Heart left ventricle (tissue), 16 donors: ENCODE measurements at regions not wholly inside any gene's neighbourhood (a gene's known extent, or its start where the extent isn't known, plus 50 kb on each side); places are given as distances from the start of the nearest gene placed in this dataset.

Source experiments
- ATAC-seq, 4 donors: fragments of 200-7000 bp; cut with Tn5 transposase; one replicate each; pipeline ENCODE4 v1.9.1; 2020 to 2022; ENCODE audit warnings: moderate library complexity in 4 of 4, mild to moderate bottlenecking in 3 of 4, moderate number of reproducible peaks in 1 of 4
- DNase-seq, 5 donors: peaks; one replicate each; pipeline ENCODE4 v3.0.0-alpha.2; 2020
- H3K27ac ChIP-seq, 12 donors: fragments of 200-600 bp; sonication (generic) in 4 of 12; one replicate each; pipeline versions ENCODE4 v1.5.0 to v1.8.0; 2016 to 2022; ENCODE audit warnings: mild to moderate bottlenecking in 2 of 12
- H3K27me3 ChIP-seq, 9 donors: fragments of 200-600 bp; sonication (generic) in 2 of 9; one replicate each; pipeline versions ENCODE4 v1.5.1 to v1.8.0; 2016 to 2022; ENCODE audit warnings: mild to moderate bottlenecking in 3 of 9
- H3K36me3 ChIP-seq, 9 donors: fragments of 200-600 bp; sonication (generic) in 2 of 9; one replicate each; pipeline versions ENCODE4 v1.5.0 to v1.8.0; 2018 to 2022; ENCODE audit warnings: mild to moderate bottlenecking in 2 of 9
- H3K4me1 ChIP-seq, 12 donors: fragments of 200-600 bp; sonication (generic) in 4 of 12; one replicate each; pipeline versions ENCODE4 v1.5.0 to v1.8.0; 2016 to 2022; ENCODE audit warnings: mild to moderate bottlenecking in 3 of 12
- H3K4me3 ChIP-seq, 12 donors: fragments of 200-600 bp; sonication (generic) in 4 of 12; one replicate each; pipeline versions ENCODE4 v1.5.0 to v1.8.0; 2017 to 2022; ENCODE audit warnings: mild to moderate bottlenecking in 9 of 12, moderate library complexity in 4 of 12
- H3K9me3 ChIP-seq, 12 donors: fragments of 200-600 bp; sonication (generic) in 4 of 12; one replicate each; pipeline versions ENCODE4 v1.5.0 to v1.8.0; 2016 to 2022; ENCODE audit warnings: mild to moderate bottlenecking in 1 of 12
- POLR2A ChIP-seq, 2 donors: fragments of 450-650 bp; IDR thresholded peaks; one replicate each; pipeline ENCODE4 v1.6.1; 2017; ENCODE audit warnings: antibody characterized with exemption in 2 of 2, mild to moderate bottlenecking in 2 of 2, moderate library complexity in 2 of 2
- WGBS, 4 donors: extraction: QIAGEN DNeasy Blood & Tissue Kit in 2 of 4; methylation state at CpG; one replicate each; pipeline versions ENCODE4 v1.1.5 to v1.1.7; 2013 to 2018; 5-methylcytosine and 5-hydroxymethylcytosine counted together
- intact Hi-C, 10 donors: fragments of 100-400 bp; cut with DNase I; formaldehyde crosslinking; loops; one replicate each; pipeline versions ENCODE4 v1.11.1 to v1.14.2; 2022
- TF ChIP-seq, protein P1 (sequence below), 12 donors: fragments of 200-600 bp; sonication (generic) in 4 of 12; IDR thresholded peaks; one replicate each; pipeline versions ENCODE4 v1.5.0 to v1.8.0; 2018 to 2022; ENCODE audit warnings: antibody characterized with exemption in 12 of 12, mild to moderate bottlenecking in 5 of 12
- donor health status: ischemic (EF 13 %, LVEDD 7.1; RV severe dilation, severe dysfunction).
- donor health status: healthy with polysubstance abuse.
- donor health status: DM: no; HTN: yes; CAD: no.
- donor health status: DM: no; HTN: no; CAD: no.
- donor health status: ischemic (EF 25% LVEDD 6.9; RV normal size, moderate dysfunction).
- donor health status: ischemic (EF 25% LVEDD 5.7; RV mildly dilated, moderate dysfunction).
- donor health status: healthy.
- donor health status: DM: yes; HTN: yes; CAD: no.
- donor health status: ischemic (EF 35%, LVEDD 5.7; RV mildly dilated, moderate dysfunction).
- donor health status: nonischemic (EF 11% LVEDD 7.7; RV severe dilation, severe dysfunction).
- donor health status: DM: yes; HTN: yes; CAD: no.
- donor health status: PGD.
- donor health status: ischemic (EF 29% LVEDD 5.4; RV normal size, mild dysfunction).
- donor health status: nonischemic (EF 23%, LVEDD 6.1; RV moderate dilation, normal function).

DNA sequence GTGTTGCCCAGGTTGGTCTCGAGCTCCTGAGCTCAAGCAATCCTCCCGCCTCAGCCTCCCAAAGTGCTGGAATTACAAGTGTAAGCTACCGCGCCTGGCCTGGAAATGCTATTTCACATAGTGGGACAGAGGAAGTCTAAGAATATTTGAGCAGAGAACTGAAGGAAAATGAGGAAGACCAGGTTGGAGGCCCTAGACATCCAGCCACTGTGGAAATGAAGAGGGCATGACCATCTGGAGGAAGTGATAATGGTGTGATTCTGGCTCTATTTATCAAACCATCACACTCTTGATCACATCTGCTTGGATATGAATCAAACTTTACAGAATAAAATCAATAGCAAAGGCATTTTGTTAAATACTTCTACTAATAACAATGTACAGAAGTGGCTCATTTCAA, 65.9 kb upstream of the ARHGEF3 start:
- ATAC-seq (no peak), DNase-seq (no peak)
- 89 to 93% (median 92%) methylated on average over 4 of the region's 4 CpGs for WGBS, 4 donors

DNA sequence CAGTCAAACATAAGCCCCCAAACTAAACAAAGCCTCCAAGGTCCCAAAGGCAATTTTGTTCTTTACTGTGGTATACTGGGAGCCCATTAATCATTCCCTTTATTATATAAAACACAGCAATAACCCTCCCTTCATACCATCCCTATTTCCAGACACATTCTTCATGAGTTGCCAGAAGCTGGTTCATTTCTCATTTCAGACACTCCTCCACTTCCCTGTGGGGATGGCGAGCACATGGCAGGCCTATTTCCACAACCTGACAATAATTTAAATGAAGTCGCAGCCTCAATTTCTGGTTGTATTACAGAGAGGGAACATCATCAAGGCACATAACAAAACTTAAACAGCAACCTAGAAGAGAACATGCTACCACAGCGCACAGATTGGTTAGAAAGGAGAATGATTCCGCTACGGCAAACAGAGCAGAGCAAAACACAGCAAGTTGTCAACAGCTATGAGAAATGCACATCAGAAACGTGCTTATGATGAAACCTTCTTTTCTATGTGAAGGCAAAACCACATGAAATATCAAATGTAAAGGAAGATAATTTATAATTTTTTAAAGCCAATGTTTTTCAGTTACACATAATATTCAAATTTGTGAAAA, 63.3 kb upstream of the ARHGEF3 start:
- Histone ChIP-seq H3K4me3 (no peak overlapping the region), H3K9me3 (no peaks in the 10 kb centered on the region), H3K4me1 (peaks cover 0 to 22% (median 2%) of the 10 kb centered on the region in 12 donors), H3K27me3 (no peaks in the 10 kb centered on the region), H3K27ac (no peak overlapping the region), H3K36me3 (no peaks in the 10 kb centered on the region)
- WGBS, 4 donors, result 89 to 94% (median 92%) methylated on average over 6 of the region's 6 CpGs
- TF ChIP-seq POLR2A (IDR thresholded peaks at IDR 0.05), result no peak
- TF ChIP-seq, protein P1, sequence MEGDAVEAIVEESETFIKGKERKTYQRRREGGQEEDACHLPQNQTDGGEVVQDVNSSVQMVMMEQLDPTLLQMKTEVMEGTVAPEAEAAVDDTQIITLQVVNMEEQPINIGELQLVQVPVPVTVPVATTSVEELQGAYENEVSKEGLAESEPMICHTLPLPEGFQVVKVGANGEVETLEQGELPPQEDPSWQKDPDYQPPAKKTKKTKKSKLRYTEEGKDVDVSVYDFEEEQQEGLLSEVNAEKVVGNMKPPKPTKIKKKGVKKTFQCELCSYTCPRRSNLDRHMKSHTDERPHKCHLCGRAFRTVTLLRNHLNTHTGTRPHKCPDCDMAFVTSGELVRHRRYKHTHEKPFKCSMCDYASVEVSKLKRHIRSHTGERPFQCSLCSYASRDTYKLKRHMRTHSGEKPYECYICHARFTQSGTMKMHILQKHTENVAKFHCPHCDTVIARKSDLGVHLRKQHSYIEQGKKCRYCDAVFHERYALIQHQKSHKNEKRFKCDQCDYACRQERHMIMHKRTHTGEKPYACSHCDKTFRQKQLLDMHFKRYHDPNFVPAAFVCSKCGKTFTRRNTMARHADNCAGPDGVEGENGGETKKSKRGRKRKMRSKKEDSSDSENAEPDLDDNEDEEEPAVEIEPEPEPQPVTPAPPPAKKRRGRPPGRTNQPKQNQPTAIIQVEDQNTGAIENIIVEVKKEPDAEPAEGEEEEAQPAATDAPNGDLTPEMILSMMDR (IDR thresholded peaks at IDR 0.05), result no peak
- ATAC-seq (no peak), DNase-seq (no peak)
- intact Hi-C loops, result no loop called here

More for the DNA sequence above, 65.9 kb upstream of the ARHGEF3 start:
- intact Hi-C loops, result no loop called here
- Histone ChIP-seq H3K4me1 (peaks cover 0 to 13% (median 0%) of the 10 kb centered on the region in 12 donors), H3K4me3 (no peak overlapping the region), H3K27ac (no peak overlapping the region), H3K9me3 (no peaks in the 10 kb centered on the region), H3K27me3 (no peaks in the 10 kb centered on the region), H3K36me3 (no peaks in the 10 kb centered on the region)
- no peak for TF ChIP-seq POLR2A (IDR thresholded peaks at IDR 0.05)
- TF ChIP-seq, protein P1 (IDR thresholded peaks at IDR 0.05), result no peak

DNA sequence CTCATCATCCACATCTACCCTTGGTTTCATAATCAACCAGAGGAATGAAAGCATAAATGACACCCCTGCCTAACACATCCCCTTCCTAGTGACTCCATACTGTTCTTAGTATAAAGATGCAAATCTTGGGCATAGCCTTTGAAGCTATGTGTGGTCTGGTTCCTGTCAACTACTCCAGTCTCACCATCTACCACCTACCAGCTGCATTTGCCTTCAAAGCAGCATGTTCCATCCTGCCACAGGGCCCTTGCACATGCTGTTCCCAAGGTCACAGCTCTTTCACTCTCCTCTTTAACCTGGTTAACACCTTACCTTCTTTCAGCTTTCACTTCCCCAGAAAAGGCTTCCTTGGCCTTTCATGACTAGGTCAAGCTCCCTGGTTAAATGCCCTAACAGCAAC, 62.3 kb upstream of the ARHGEF3 start:
- DNase-seq (no peak), ATAC-seq (no peak)
- intact Hi-C loops, result no loop called here
- Histone ChIP-seq H3K27ac (no peak overlapping the region), H3K4me3 (no peak overlapping the region), H3K4me1 (peaks cover 0 to 22% (median 2%) of the 10 kb centered on the region in 12 donors), H3K36me3 (no peaks in the 10 kb centered on the region), H3K9me3 (no peaks in the 10 kb centered on the region), H3K27me3 (no peaks in the 10 kb centered on the region)
- TF ChIP-seq, protein P1 (IDR thresholded peaks at IDR 0.05), result no peak
- TF ChIP-seq POLR2A (IDR thresholded peaks at IDR 0.05), result no peak

DNA sequence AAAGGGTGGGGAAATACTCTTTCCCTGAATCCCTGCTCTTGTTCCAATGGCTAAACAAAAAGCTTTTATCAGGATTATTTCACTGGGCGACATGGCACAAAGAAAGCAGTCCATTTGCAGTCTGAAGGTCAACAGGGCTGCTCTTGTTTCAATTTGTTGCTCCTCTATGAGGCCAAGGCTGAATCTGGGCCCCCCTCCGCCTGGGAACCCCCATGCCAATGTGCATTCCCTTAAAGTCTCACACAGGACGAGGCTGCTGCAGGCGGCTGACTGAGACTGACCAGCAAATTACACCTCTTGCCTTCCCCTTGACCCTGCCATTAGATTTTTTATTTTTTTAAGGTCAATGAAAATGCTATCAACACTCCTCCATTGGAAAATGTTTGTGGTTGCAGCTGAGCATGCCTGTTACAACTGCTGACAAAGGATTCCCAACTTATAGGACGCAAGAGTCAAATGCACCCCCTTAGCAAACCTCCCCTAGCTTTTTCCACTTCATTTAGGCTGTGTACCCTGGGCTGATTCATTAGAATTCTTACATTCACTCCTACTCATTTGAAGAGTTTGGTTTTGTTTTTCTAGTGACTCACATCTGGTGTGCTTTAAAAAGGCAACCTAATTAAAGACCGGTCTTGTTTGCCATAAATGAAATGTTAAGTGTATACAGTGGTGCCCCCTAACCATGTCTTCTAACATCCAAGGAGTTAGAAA, 60.8 kb upstream of the ARHGEF3 start:
- ATAC-seq (peak in 1 of 4 donors; percentile 38), DNase-seq (no peak)
- Histone ChIP-seq H3K27me3 (no peaks in the 10 kb centered on the region), H3K36me3 (no peaks in the 10 kb centered on the region), H3K4me3 (no peak overlapping the region), H3K4me1 (peaks cover 0 to 18% (median 2%) of the 10 kb centered on the region in 12 donors), H3K9me3 (no peaks in the 10 kb centered on the region), H3K27ac (no peak overlapping the region)
- intact Hi-C loops, result no loop called here
- 77 to 89% (median 84%) methylated on average over 6 of the region's 6 CpGs for WGBS, 4 donors
- TF ChIP-seq, protein P1 (IDR thresholded peaks at IDR 0.05), result no peak
